Stimulated activated CD8-positive, alpha-beta memory T cell treated with anti-CD3 and anti-CD28 coated beads, Interleukin-7, amount 100 ng/mL, for 1 hour (primary cell): ENCODE measurements at regions not wholly inside any gene's neighbourhood (a gene's known extent, or its start where the extent isn't known, plus 50 kb on each side); places are given as distances from the start of the nearest gene placed in this dataset.
"Not testable (repeated sequence)": the region's sequence is repeated elsewhere in the genome, so short reads cannot be mapped to it uniquely, and the experiment has no call there.

Source experiments
- DNase-seq, 2 donors: peaks; one replicate each; pipeline ENCODE4 v3.0.0-alpha.2; 2020; ENCODE audit warnings: low read depth in 2 of 2

- DNase-seq = not testable (repeated sequence)
Measured at GRCh38 chr4:15337168-15337657, 90.6 kb upstream of the C1QTNF7 start.

DNA sequence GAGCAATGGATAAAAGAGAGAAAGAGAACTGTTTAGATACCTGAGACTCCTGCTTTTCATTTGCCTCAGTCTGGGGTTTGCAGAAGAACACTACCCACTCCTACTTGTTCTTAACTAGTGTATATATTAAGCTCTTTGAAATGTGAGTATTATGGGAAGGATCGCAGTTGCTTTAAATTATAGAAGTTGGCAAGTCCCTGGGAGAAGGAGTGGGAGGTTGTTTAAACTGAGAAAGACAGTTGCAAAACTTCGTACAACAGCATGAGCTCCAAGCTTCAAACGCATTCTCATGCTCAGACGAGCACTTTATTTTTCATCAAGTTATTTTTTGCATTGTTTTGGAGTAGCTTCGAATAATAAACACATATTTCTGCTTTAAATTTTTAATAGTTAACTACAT lies 88.1 kb upstream of the C1QTNF7 start:
- no peak for DNase-seq

GRCh38 chr4:15340332-15340731 lies 87.5 kb upstream of the C1QTNF7 start:
- DNase-seq = no peak

- no peak for DNase-seq
Measured at GRCh38 chr4:15340902-15341732, 86.7 kb upstream of the C1QTNF7 start.

- DNase-seq = no peak
Measured at GRCh38 chr4:15341733-15342300, 86.0 kb upstream of the C1QTNF7 start.

DNA sequence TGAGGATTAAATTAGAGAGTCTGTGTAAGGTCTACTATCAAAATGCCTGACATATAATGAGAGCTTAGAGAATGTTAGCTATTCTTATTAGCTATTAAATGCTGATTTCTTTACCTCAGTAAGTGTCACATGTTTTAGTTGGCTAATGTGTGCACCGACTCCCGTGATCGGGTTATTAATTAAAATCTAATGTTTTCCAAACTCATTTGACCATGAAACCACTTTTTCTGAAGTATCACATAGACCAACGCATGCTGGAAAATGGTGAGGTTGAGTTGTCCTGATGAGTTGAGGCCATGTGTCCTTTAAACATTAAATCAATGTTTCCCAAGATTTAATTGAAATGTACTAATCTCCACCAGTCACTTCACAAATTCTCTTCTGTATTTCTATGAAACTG lies 84.8 kb upstream of the C1QTNF7 start:
- DNase-seq = no peak

- DNase-seq = no peak
Measured at GRCh38 chr4:15343581-15343980, 84.3 kb upstream of the C1QTNF7 start.

- no peak for DNase-seq
Measured at GRCh38 chr4:15344041-15344440, 83.8 kb upstream of the C1QTNF7 start.

- DNase-seq = no peak
Measured at GRCh38 chr4:15345134-15345533, 82.7 kb upstream of the C1QTNF7 start.

- DNase-seq = no peak
Measured at GRCh38 chr4:15348236-15348635, 79.6 kb upstream of the C1QTNF7 start.

DNA sequence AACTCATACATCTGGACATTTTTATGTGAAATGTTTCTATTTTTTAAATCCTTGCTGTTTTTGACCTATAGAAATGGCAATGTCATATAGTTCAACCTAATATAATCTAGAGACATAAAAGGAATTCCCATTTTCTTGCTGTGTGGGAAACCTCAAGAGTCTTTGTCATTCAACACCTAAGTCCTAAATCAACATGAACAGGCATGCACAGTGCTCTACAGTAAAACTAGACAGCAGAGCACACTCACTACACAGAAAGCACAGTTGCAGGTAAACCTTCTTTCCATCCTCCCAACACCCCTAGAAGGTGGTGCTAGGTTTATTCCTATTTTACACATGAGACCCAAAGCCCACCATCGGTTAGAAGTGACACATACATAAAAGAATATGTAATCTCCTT lies 79.1 kb upstream of the C1QTNF7 start:
- DNase-seq = no peak

GRCh38 chr4:15349531-15349935 lies 78.3 kb upstream of the C1QTNF7 start:
- DNase-seq = no peak

GRCh38 chr4:15349965-15350364 lies 77.9 kb upstream of the C1QTNF7 start:
- no peak for DNase-seq

- no peak for DNase-seq
Measured at GRCh38 chr4:15352524-15352923, 75.3 kb upstream of the C1QTNF7 start.

GRCh38 chr4:15353207-15353606 lies 74.6 kb upstream of the C1QTNF7 start:
- no peak for DNase-seq

DNA sequence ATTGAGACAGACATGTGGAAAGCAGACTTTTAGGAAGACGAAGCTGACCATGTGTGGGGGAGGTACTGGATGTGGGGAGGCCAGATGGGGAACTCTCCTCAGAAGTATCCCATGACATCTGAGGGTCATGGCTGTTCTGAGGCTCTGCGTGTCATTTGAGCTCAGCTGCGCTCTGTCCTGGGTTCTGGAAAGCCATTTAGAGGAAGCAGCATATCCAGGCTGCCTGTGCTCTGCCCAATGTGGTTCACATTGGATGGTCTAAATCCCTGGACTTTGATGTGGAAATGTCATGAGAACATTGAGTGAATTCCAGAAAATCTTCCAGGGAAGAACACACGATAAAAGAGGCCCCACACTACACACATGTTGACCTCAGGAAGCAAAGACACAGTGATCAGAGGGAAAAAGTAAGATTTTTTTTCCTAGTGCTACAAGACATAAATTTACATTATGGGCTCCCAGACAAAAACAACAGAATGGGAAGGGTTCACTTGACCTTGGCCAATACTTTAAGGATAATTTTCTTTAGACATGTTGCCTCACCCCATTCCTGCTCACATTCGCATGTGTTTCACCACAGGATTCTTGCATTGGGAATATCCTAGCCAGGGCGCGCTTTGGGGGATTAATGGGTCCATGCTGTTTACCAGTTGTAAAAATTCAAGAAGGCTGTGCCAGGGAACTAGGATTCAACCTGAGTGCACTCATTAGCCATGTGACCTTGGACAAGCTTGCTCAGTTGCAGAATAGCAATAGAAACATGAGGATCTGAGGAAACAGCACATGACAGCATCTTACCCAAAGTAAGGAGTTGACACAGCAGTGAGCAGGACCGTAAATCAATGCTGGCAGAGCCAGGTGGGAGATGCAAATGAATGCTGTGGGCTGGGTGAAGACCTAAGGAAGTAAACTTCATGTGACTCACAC lies 73.2 kb upstream of the C1QTNF7 start:
- DNase-seq = no peak

DNA sequence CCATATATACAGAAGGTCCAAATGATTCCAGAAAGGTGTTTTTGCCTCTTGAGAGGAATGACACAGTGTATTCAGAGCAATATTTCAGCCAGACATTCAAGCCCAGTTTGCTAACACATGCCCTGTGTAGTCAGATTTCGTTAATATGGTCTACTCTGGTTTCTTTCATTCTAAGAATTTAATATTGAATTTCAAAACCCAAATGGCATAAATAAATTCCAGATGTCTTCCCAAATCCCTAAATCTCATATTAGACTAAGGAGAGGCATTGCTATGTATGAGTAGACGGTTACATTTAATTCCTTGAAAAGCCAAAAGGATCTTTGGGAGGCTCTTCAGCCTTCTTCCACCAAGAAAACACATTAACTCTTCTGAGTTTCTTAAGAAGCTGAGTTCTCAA lies 66.3 kb upstream of the C1QTNF7 start:
- no peak for DNase-seq

GRCh38 chr4:15362541-15362940 lies 65.3 kb upstream of the C1QTNF7 start:
- DNase-seq = no peak

GRCh38 chr4:15364183-15364582 lies 63.6 kb upstream of the C1QTNF7 start:
- DNase-seq = no peak

DNA sequence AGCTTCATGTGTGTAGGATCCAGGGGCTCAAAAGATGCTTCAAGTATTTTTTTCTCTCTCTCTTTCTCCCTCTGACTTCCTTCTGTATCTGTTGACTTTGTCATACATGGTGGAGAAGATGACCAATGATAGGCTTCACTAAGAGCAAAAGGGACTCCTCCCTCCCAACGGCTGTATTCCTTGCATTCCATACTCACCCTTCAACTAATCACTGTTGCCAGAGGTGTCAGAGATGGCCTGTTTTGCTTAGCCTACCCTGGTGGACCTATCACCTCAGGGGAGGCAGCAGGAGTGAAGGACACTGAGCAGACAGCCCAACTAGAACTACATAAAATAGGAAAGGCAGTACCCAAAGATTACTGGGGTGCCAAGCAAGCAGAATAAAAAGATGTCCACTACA lies 62.2 kb upstream of the C1QTNF7 start:
- no peak for DNase-seq

- DNase-seq = no peak
Measured at GRCh38 chr4:15366721-15367120, 61.1 kb upstream of the C1QTNF7 start.

DNA sequence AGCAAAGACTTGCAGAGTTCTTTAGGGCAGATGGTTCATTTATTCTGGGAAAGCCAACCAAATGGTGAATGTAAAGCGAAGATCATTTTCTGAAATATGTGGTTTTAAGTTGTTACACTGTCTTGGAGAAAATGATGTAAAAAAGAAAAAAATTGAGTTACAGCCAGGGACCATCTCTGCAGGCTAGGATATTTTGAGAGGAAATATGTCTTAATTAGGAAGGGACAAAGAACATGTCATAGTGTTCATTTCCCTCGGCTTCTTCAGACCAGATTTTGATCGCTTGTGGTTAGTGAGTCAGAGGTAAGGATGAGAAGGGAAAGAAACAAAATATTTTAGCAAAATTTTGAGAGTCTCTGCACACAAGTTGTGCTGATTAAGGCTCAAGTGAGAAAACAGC lies 59.0 kb upstream of the C1QTNF7 start:
- DNase-seq = no peak
